ENCODE measurements at regions not wholly inside any gene's neighbourhood (a gene's known extent, or its start where the extent isn't known, plus 50 kb on each side); places are given as distances from the start of the nearest gene placed in this dataset.

DNA sequence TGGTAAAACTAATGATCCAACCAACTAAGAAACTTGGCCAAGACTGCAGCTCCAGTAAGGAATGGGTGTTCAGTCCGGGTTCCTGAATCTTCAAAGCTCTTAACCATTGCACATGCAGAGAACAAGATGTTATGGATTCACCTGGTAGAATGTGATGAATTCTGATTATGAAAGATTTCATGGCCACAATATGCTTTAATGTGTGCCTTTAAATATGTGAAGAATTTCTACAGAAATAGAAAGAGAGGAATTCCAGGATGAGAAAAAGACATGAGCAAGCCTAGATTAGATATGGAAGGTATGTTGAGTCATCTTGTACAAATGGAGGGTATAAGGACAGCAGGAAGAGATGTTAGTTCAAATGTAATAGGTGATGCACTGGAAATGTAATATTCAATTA lies 472.2 kb upstream of the TENM3 start:
- TF ChIP-seq, protein P1, sequence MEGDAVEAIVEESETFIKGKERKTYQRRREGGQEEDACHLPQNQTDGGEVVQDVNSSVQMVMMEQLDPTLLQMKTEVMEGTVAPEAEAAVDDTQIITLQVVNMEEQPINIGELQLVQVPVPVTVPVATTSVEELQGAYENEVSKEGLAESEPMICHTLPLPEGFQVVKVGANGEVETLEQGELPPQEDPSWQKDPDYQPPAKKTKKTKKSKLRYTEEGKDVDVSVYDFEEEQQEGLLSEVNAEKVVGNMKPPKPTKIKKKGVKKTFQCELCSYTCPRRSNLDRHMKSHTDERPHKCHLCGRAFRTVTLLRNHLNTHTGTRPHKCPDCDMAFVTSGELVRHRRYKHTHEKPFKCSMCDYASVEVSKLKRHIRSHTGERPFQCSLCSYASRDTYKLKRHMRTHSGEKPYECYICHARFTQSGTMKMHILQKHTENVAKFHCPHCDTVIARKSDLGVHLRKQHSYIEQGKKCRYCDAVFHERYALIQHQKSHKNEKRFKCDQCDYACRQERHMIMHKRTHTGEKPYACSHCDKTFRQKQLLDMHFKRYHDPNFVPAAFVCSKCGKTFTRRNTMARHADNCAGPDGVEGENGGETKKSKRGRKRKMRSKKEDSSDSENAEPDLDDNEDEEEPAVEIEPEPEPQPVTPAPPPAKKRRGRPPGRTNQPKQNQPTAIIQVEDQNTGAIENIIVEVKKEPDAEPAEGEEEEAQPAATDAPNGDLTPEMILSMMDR (IDR thresholded peaks at IDR 0.05) = no peak
- TF ChIP-seq POLR2A (IDR thresholded peaks at IDR 0.05) = no peak

Data from heart left ventricle (tissue), 13 donors.